Activated CD4-positive, alpha-beta T cell treated with anti-CD3 and anti-CD28 coated beads for 36 hours (primary cell): ENCODE measurements at regions not wholly inside any gene's neighbourhood (a gene's known extent, or its start where the extent isn't known, plus 50 kb on each side); places are given as distances from the start of the nearest gene placed in this dataset.

Experiments
- ATAC-seq: fragments of 200-7000 bp; cut with Tn5 transposase; one replicate; pipeline ENCODE4 v1.10.0; 2021; ENCODE audit warnings: mild to moderate bottlenecking, moderate library complexity
- CTCF ChIA-PET: fragments of 350-600 bp; sonication (Branson Sonifier 250); formaldehyde crosslinking; loops from one replicate; lab custom pipeline; 2021; ENCODE audit warnings: antibody characterized with exemption; lab: Charles Lee
- POLR2A ChIA-PET: fragments of 350-600 bp; sonication (Branson Sonifier 250); formaldehyde crosslinking; loops from one replicate; lab custom pipeline; 2021; ENCODE audit warnings: antibody characterized with exemption, inconsistent platforms; lab: Charles Lee
- DNase-seq: peaks from one replicate; pipeline ENCODE4 v3.0.0-alpha.2; 2020
- H3K27ac Mint-ChIP-seq: one replicate; pipeline ENCODE4 v1.8.0; 2021; ENCODE audit warnings: mixed read lengths
- H3K27me3 Mint-ChIP-seq: one replicate; pipeline ENCODE4 v1.8.0; 2021; ENCODE audit warnings: mixed read lengths
- H3K36me3 Mint-ChIP-seq: one replicate; pipeline ENCODE4 v1.8.0; 2021; ENCODE audit warnings: low read depth, mixed read lengths
- H3K4me1 Mint-ChIP-seq: one replicate; pipeline ENCODE4 v1.8.0; 2021; ENCODE audit warnings: mixed read lengths
- H3K4me3 Mint-ChIP-seq: one replicate; pipeline ENCODE4 v1.8.0; 2021; ENCODE audit warnings: mild to moderate bottlenecking, moderate library complexity, mixed read lengths
- H3K9me3 Mint-ChIP-seq: one replicate; pipeline ENCODE4 v1.8.0; 2021; ENCODE audit warnings: low read depth, mixed read lengths
- intact Hi-C, 2 experiments: fragments of 100-400 bp; cut with DNase I in 1 of 2; cut with micrococcal nuclease in 1 of 2; formaldehyde crosslinking; loops; one replicate each; pipeline versions ENCODE4 v1.14.2 to v1.15.1; 2022 to 2024; cut with DNase I, micrococcal nuclease

- DNase-seq (no peak), ATAC-seq (no peak)
- Mint-ChIP-seq H3K36me3 (no peaks in the 10 kb centered on the region), H3K27me3 (peaks cover 5% of the 10 kb centered on the region), H3K27ac (no peak overlapping the region), H3K4me1 (no peaks in the 10 kb centered on the region), H3K9me3 (peaks cover 7% of the 10 kb centered on the region), H3K4me3 (no peak overlapping the region)
- intact Hi-C loops = no loop called here
- ChIA-PET POLR2A (no interaction called here), CTCF (interaction anchor here (0.6 to 1.5 kb wide), 3 partner anchors 14 to 63 kb away, joined by 3 to 4 read pairs (median 3); no protein-coding TSS in a partner anchor)
Observed at GRCh38 chr6:85382541-85382940, 67.3 kb upstream of the NT5E start.

- Mint-ChIP-seq H3K4me3 (no peak overlapping the region), H3K27ac (no peak overlapping the region), H3K27me3 (peaks cover 3% of the 10 kb centered on the region), H3K36me3 (no peaks in the 10 kb centered on the region), H3K9me3 (no peaks in the 10 kb centered on the region), H3K4me1 (no peaks in the 10 kb centered on the region)
- intact Hi-C loops = no loop called here
- CTCF ChIA-PET = interaction anchor here (1.4 kb wide), 1 partner anchor 18 kb away, joined by 6 read pairs; no protein-coding TSS in a partner anchor
- DNase-seq = no peak
- POLR2A ChIA-PET = no interaction called here
- no peak for ATAC-seq
Observed at GRCh38 chr6:85372915-85373270, 77.0 kb upstream of the NT5E start.

- H3K4me3 Mint-ChIP-seq = no peak overlapping the region
- POLR2A ChIA-PET = no interaction called here
- CTCF ChIA-PET = interaction anchor here (0.6 to 1.8 kb wide), 3 partner anchors 17 to 167 kb away, joined by 3 to 6 read pairs (median 5); no protein-coding TSS in a partner anchor
- H3K4me1 Mint-ChIP-seq = no peaks in the 10 kb centered on the region
- DNase-seq (no peak), ATAC-seq (no peak)
- intact Hi-C loops = no loop called here
- peaks cover 4% of the 10 kb centered on the region for H3K27me3 Mint-ChIP-seq
- no peaks in the 10 kb centered on the region for H3K9me3 Mint-ChIP-seq
- H3K36me3 Mint-ChIP-seq = no peaks in the 10 kb centered on the region
- H3K27ac Mint-ChIP-seq = no peak overlapping the region
Observed at GRCh38 chr6:85372188-85372914, 77.5 kb upstream of the NT5E start.

- intact Hi-C loops = no loop called here
- CTCF ChIA-PET = no interaction called here
Observed at GRCh38 chr6:85368631-85369030, 81.3 kb upstream of the NT5E start.

GRCh38 chr6:85364344-85364743 is 85.5 kb upstream of the NT5E start:
- H3K4me3 Mint-ChIP-seq = no peak overlapping the region
- H3K4me1 Mint-ChIP-seq = peaks cover 7% of the 10 kb centered on the region
- intact Hi-C loops = loop anchor here in 1 of 2 experiments (1.0 kb wide), 1 partner anchor 100 kb away; no protein-coding TSS in a partner anchor
- ChIA-PET POLR2A (no interaction called here), CTCF (interaction anchor here (4.2 kb wide), 1 partner anchor 119 kb away, joined by 32 read pairs; no protein-coding TSS in a partner anchor)
- ATAC-seq (peak; percentile 82), DNase-seq (peak; percentile 11)
- no peaks in the 10 kb centered on the region for H3K9me3 Mint-ChIP-seq
- peaks cover 9% of the 10 kb centered on the region for H3K27me3 Mint-ChIP-seq
- no peaks in the 10 kb centered on the region for H3K36me3 Mint-ChIP-seq
- H3K27ac Mint-ChIP-seq = no peak overlapping the region

More at GRCh38 chr6:85368631-85369030, 81.3 kb upstream of the NT5E start:
- Mint-ChIP-seq H3K9me3 (no peaks in the 10 kb centered on the region), H3K4me1 (no peaks in the 10 kb centered on the region), H3K27ac (no peak overlapping the region), H3K36me3 (no peaks in the 10 kb centered on the region), H3K27me3 (peaks cover 5% of the 10 kb centered on the region), H3K4me3 (no peak overlapping the region)
- DNase-seq = no peak
- ATAC-seq = no peak
- POLR2A ChIA-PET = no interaction called here

GRCh38 chr6:85363870-85364269 is 86.0 kb upstream of the NT5E start:
- POLR2A ChIA-PET = no interaction called here
- no peak overlapping the region for H3K27ac Mint-ChIP-seq
- H3K27me3 Mint-ChIP-seq = peaks cover 9% of the 10 kb centered on the region
- no peaks in the 10 kb centered on the region for H3K9me3 Mint-ChIP-seq
- peaks cover 7% of the 10 kb centered on the region for H3K4me1 Mint-ChIP-seq
- DNase-seq (no peak), ATAC-seq (no peak)
- H3K4me3 Mint-ChIP-seq = no peak overlapping the region
- CTCF ChIA-PET = interaction anchor here (4.2 kb wide), 1 partner anchor 119 kb away, joined by 32 read pairs; no protein-coding TSS in a partner anchor
- H3K36me3 Mint-ChIP-seq = no peaks in the 10 kb centered on the region
- intact Hi-C loops = loop anchor here in 1 of 2 experiments (1.0 kb wide), 1 partner anchor 100 kb away; no protein-coding TSS in a partner anchor

GRCh38 chr6:85362652-85363310 is 87.1 kb upstream of the NT5E start:
- intact Hi-C loops = no loop called here
- ChIA-PET POLR2A (no interaction called here), CTCF (interaction anchor here (4.2 kb wide), 1 partner anchor 121 kb away, joined by 32 read pairs; no protein-coding TSS in a partner anchor)
- ATAC-seq (no peak), DNase-seq (no peak)
- H3K27me3 Mint-ChIP-seq = peaks cover 8% of the 10 kb centered on the region
- no peaks in the 10 kb centered on the region for H3K36me3 Mint-ChIP-seq
- H3K4me3 Mint-ChIP-seq = no peak overlapping the region
- H3K27ac Mint-ChIP-seq = no peak overlapping the region
- H3K4me1 Mint-ChIP-seq = peaks cover 7% of the 10 kb centered on the region
- no peaks in the 10 kb centered on the region for H3K9me3 Mint-ChIP-seq

GRCh38 chr6:85361643-85362014 is 88.3 kb upstream of the NT5E start:
- H3K4me1 Mint-ChIP-seq = peaks cover 7% of the 10 kb centered on the region
- peaks cover 6% of the 10 kb centered on the region for H3K27me3 Mint-ChIP-seq
- POLR2A ChIA-PET = interaction anchor here (1.0 kb wide), 1 partner anchor 88 kb away, joined by 3 read pairs; no protein-coding TSS in a partner anchor
- DNase-seq (no peak), ATAC-seq (no peak)
- H3K4me3 Mint-ChIP-seq = no peak overlapping the region
- no peaks in the 10 kb centered on the region for H3K36me3 Mint-ChIP-seq
- H3K27ac Mint-ChIP-seq = no peak overlapping the region
- CTCF ChIA-PET = interaction anchor here (1.0 to 4.2 kb wide), 6 partner anchors 9 to 175 kb away, joined by 3 to 32 read pairs (median 4); partner anchors contain the start of gene NT5E
- H3K9me3 Mint-ChIP-seq = no peaks in the 10 kb centered on the region
- intact Hi-C loops = no loop called here

GRCh38 chr6:85360794-85361642 is 88.9 kb upstream of the NT5E start:
- DNase-seq (no peak), ATAC-seq (peak; percentile 69)
- CTCF ChIA-PET = interaction anchor here (0.7 to 4.2 kb wide), 7 partner anchors 9 to 175 kb away, joined by 3 to 32 read pairs (median 4); partner anchors contain the start of gene NT5E
- no peak overlapping the region for H3K27ac Mint-ChIP-seq
- H3K36me3 Mint-ChIP-seq = no peaks in the 10 kb centered on the region
- H3K9me3 Mint-ChIP-seq = no peaks in the 10 kb centered on the region
- H3K27me3 Mint-ChIP-seq = peaks cover 6% of the 10 kb centered on the region
- H3K4me3 Mint-ChIP-seq = no peak overlapping the region
- POLR2A ChIA-PET = interaction anchor here (1.0 kb wide), 1 partner anchor 88 kb away, joined by 3 read pairs; no protein-coding TSS in a partner anchor
- H3K4me1 Mint-ChIP-seq = peaks cover 7% of the 10 kb centered on the region
- intact Hi-C loops = no loop called here

- no peak for DNase-seq
- ChIA-PET CTCF (interaction anchor here (0.6 to 1.6 kb wide), 8 partner anchors 10 to 182 kb away, joined by 3 to 14 read pairs (median 3); no protein-coding TSS in a partner anchor), POLR2A (interaction anchor here (0.6 kb wide), 1 partner anchor 122 kb away, joined by 3 read pairs; no protein-coding TSS in a partner anchor)
- intact Hi-C loops = loop anchor here in 1 of 2 experiments (5.0 kb wide), 1 partner anchor 235 kb away; the partner anchor contains the start of gene SNX14
- no peak overlapping the region for H3K27ac Mint-ChIP-seq
- peaks cover 9% of the 10 kb centered on the region for H3K27me3 Mint-ChIP-seq
- no peak for ATAC-seq
- H3K9me3 Mint-ChIP-seq = no peaks in the 10 kb centered on the region
- peaks cover 7% of the 10 kb centered on the region for H3K4me1 Mint-ChIP-seq
- H3K36me3 Mint-ChIP-seq = no peaks in the 10 kb centered on the region
- H3K4me3 Mint-ChIP-seq = no peak overlapping the region
Observed at GRCh38 chr6:85357651-85358050, 92.2 kb upstream of the NT5E start.
